OCI-LY3 (cell line): ENCODE measurements at regions not wholly inside any gene's neighbourhood (a gene's known extent, or its start where the extent isn't known, plus 50 kb on each side); places are given as distances from the start of the nearest gene placed in this dataset.
A peak's percentile ranks its signal among the peaks of the same experiment; 100 is the strongest.
"Not testable (repeated sequence)": the region's sequence is repeated elsewhere in the genome, so short reads cannot be mapped to it uniquely, and the experiment has no call there.

Experiments
- H2AFZ ChIP-seq: fragments of 200-600, 300-600 bp; shearing (Covaris generic); 2 replicates; pipeline ENCODE4 v1.6.0; 2014; ENCODE audit warnings: antibody characterized with exemption, low read depth, low read length
- H3K27ac ChIP-seq: fragments of 200-600, 300-600 bp; sonication (generic); 2 replicates; pipeline ENCODE4 v1.5.1; 2014; ENCODE audit warnings: mild to moderate bottlenecking, low read length, moderate library complexity, mixed read lengths
- H3K27me3 ChIP-seq: fragments of 200-600, 300-600 bp; sonication (generic); 2 replicates; pipeline ENCODE4 v1.6.1; 2014; ENCODE audit warnings: low read depth, low read length, mixed read lengths
- H3K36me3 ChIP-seq: fragments of 200-600, 300-600 bp; sonication (generic); replicated peaks from 2 replicates; pipeline ENCODE3; 2014; ENCODE audit warnings: low read depth, low read length, mixed read lengths
- H3K4me1 ChIP-seq: fragments of 300-600, 200-600 bp; sonication (generic); 2 replicates; pipeline ENCODE4 v1.6.1; 2014; ENCODE audit warnings: low read length, mixed read lengths
- H3K4me2 ChIP-seq: fragments of 200-600, 300-600 bp; sonication (generic); 2 replicates; pipeline ENCODE4 v1.6.1; 2014; ENCODE audit warnings: low read length, mixed read lengths
- H3K4me3 ChIP-seq: fragments of 300-600, 200-600 bp; sonication (generic); 2 replicates; pipeline ENCODE4 v1.5.1; 2014; ENCODE audit warnings: antibody characterized with exemption, mild to moderate bottlenecking, low read length, moderate library complexity
- H3K79me2 ChIP-seq: fragments of 300-600, 200-600 bp; shearing (Covaris generic); 2 replicates; pipeline ENCODE4 v1.6.1; 2014; ENCODE audit warnings: mild to moderate bottlenecking, low read length, mixed read lengths
- H3K9ac ChIP-seq: fragments of 300-600, 200-600 bp; shearing (Covaris generic); 2 replicates; pipeline ENCODE4 v1.6.0; 2014; ENCODE audit warnings: mild to moderate bottlenecking, low read length, moderate library complexity
- H3K9me3 ChIP-seq: fragments of 200-600, 300-600 bp; shearing (Covaris generic); 2 replicates; pipeline ENCODE4 v1.6.1; 2014; ENCODE audit warnings: low read length, mixed read lengths; ENCODE audit not compliant: insufficient read depth
- H4K20me1 ChIP-seq: fragments of 200-600, 300-600 bp; sonication (generic); 2 replicates; pipeline ENCODE4 v1.6.1; 2016; ENCODE audit warnings: low read length, mixed read lengths; ENCODE audit not compliant: insufficient read depth
- EZH2phosphoT487 ChIP-seq: fragments of 200-600 bp; shearing (Covaris generic); IDR thresholded peaks from 2 replicates; pipeline ENCODE4 v1.6.1; 2018; ENCODE audit warnings: antibody characterized with exemption, mixed run types, low read depth
- TF ChIP-seq, protein P1 (sequence below): fragments of 200-600, 300-600 bp; sonication (generic); IDR thresholded peaks from 2 replicates; pipeline ENCODE4 v1.5.1; 2014; ENCODE audit warnings: antibody characterized with exemption, low read length, low read depth

- Histone ChIP-seq H3K9ac (no peak overlapping the region; the same call in 1 of the 2 replicates), H3K79me2 (no peaks in the 10 kb centered on the region), H3K36me3 (no peaks in the 10 kb centered on the region), H3K4me3 (peak overlapping the region; percentile 47), H2AFZ (no peak overlapping the region), H3K27me3 (no peaks in the 10 kb centered on the region), H4K20me1 (no peaks in the 10 kb centered on the region), H3K27ac (peak overlapping the region; percentile 43), H3K9me3 (no peaks in the 10 kb centered on the region), H3K4me2 (peak overlapping the region; percentile 76), H3K4me1 (peaks cover 44% of the 10 kb centered on the region)
- TF ChIP-seq, protein P1, sequence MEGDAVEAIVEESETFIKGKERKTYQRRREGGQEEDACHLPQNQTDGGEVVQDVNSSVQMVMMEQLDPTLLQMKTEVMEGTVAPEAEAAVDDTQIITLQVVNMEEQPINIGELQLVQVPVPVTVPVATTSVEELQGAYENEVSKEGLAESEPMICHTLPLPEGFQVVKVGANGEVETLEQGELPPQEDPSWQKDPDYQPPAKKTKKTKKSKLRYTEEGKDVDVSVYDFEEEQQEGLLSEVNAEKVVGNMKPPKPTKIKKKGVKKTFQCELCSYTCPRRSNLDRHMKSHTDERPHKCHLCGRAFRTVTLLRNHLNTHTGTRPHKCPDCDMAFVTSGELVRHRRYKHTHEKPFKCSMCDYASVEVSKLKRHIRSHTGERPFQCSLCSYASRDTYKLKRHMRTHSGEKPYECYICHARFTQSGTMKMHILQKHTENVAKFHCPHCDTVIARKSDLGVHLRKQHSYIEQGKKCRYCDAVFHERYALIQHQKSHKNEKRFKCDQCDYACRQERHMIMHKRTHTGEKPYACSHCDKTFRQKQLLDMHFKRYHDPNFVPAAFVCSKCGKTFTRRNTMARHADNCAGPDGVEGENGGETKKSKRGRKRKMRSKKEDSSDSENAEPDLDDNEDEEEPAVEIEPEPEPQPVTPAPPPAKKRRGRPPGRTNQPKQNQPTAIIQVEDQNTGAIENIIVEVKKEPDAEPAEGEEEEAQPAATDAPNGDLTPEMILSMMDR = no peak
- TF ChIP-seq EZH2phosphoT487 = no peak
Observed at GRCh38 chr1:72433591-72433990, 151.3 kb upstream of the NEGR1 start.

DNA sequence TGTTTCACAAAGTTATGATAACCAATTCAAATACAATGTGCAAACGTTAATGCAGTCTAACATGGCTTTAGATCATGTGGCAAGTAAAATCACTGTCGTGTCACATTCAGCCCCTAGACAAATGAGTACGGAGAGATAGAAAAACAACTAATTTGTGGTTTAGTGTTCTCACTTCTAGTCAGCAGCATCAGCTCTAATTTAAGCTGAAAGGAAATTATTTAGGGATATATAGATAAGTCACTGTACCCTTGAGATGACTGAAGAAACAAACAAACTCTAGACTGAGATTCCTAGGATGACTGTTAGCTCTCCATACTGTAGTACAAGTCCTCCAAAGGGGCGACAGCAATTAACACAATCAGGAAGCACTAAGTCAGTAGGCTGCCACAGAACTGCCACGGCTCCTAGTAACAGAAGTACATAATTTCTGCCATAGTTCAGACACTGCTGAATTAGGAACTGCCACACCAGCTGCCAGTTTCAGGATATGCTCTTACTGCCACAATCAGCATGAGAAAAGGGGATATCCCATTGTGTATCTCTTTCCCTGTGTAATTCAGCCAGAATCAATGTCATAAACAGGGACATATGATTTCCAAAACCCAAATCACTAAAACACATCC, 150.4 kb upstream of the NEGR1 start:
- H3K4me3 ChIP-seq = peak overlapping the region; percentile 47
- H4K20me1 ChIP-seq = no peaks in the 10 kb centered on the region
- H3K9ac ChIP-seq = no peak overlapping the region; the same call in 1 of the 2 replicates
- peak overlapping the region; percentile 76 for H3K4me2 ChIP-seq
- H2AFZ ChIP-seq = no peak overlapping the region
- H3K36me3 ChIP-seq = no peaks in the 10 kb centered on the region
- H3K27ac ChIP-seq = peak overlapping the region; percentile 43
- TF ChIP-seq EZH2phosphoT487 = no peak
- TF ChIP-seq, protein P1 = no peak
- H3K79me2 ChIP-seq = no peaks in the 10 kb centered on the region
- no peaks in the 10 kb centered on the region for H3K9me3 ChIP-seq
- no peaks in the 10 kb centered on the region for H3K27me3 ChIP-seq
- H3K4me1 ChIP-seq = peaks cover 44% of the 10 kb centered on the region

- H4K20me1 ChIP-seq = no peaks in the 10 kb centered on the region
- no peaks in the 10 kb centered on the region for H3K27me3 ChIP-seq
- no peak overlapping the region for H2AFZ ChIP-seq
- no peak overlapping the region for H3K9ac ChIP-seq
- no peaks in the 10 kb centered on the region for H3K9me3 ChIP-seq
- no peaks in the 10 kb centered on the region for H3K79me2 ChIP-seq
- H3K4me3 ChIP-seq = no peak overlapping the region
- TF ChIP-seq EZH2phosphoT487 = no peak
- TF ChIP-seq, protein P1 = no peak
- no peaks in the 10 kb centered on the region for H3K36me3 ChIP-seq
- peaks cover 44% of the 10 kb centered on the region for H3K4me1 ChIP-seq
- H3K27ac ChIP-seq = no peak overlapping the region
- H3K4me2 ChIP-seq = no peak overlapping the region
Observed at GRCh38 chr1:72431810-72432209, 149.5 kb upstream of the NEGR1 start.

GRCh38 chr1:72428276-72428675, 145.9 kb upstream of the NEGR1 start:
- not testable (repeated sequence) for H3K27ac ChIP-seq, H4K20me1 ChIP-seq, H3K4me2 ChIP-seq, H3K9ac ChIP-seq, H3K36me3 ChIP-seq, H3K79me2 ChIP-seq, H3K9me3 ChIP-seq, H3K27me3 ChIP-seq, H2AFZ ChIP-seq, H3K4me3 ChIP-seq
- peaks cover 20% of the 10 kb centered on the region for H3K4me1 ChIP-seq
